T-cell (primary cell): ENCODE measurements at regions not wholly inside any gene's neighbourhood (a gene's known extent, or its start where the extent isn't known, plus 50 kb on each side); places are given as distances from the start of the nearest gene placed in this dataset.

Experiments used
- ATAC-seq, 4 experiments: fragments of 200-7000 bp in 3 of 4; fragments of 150-1000 bp in 1 of 4; cut with Tn5 transposase; replicated peaks in 1 of 4; 1 replicate in 3 of 4; 2 replicates in 1 of 4; pipeline ENCODE4 v1.10.0; 2021; ENCODE audit warnings: moderate library complexity in 3 of 4, mild to moderate bottlenecking in 2 of 4, moderate number of reproducible peaks in 1 of 4
- CTCF ChIA-PET, 2 donors: fragments of 300-600 bp; sonication (Branson Sonifier 250); formaldehyde crosslinking; loops; one replicate each; lab custom pipeline; 2022; ENCODE audit warnings: antibody characterized with exemption in 2 of 2; lab: Charles Lee
- POLR2A ChIA-PET, 2 donors: fragments of 300-600 bp; sonication (Branson Sonifier 250); formaldehyde crosslinking; loops; one replicate each; lab custom pipeline; 2022; ENCODE audit warnings: antibody characterized with exemption in 2 of 2; lab: Charles Lee
- DNase-seq, 35 experiments: peaks; one replicate each; pipeline versions ENCODE4 v3.0.0 to v3.0.0-alpha.2; 2013 to 2023
- H3K27ac ChIP-seq: one replicate; pipeline ENCODE4 v1.5.1; 2013; ENCODE audit warnings: low read length
- H3K27me3 ChIP-seq, 2 experiments: replicated peaks in 1 of 2; 1 replicate in 1 of 2; 2 replicates in 1 of 2; pipeline versions ENCODE4 v1.6.1 to v1.7.0; 2013; ENCODE audit warnings: low read length in 1 of 2, mixed read lengths in 1 of 2; ENCODE audit not compliant: control insufficient read depth in 2 of 2, insufficient read depth in 2 of 2; ENCODE audit errors: extremely low read depth in 1 of 2
- H3K36me3 ChIP-seq, 2 donors: 1 replicate in 1 of 2; 2 replicates in 1 of 2; pipeline versions ENCODE4 v1.6.1 to v1.7.0; 2013; ENCODE audit warnings: low read length in 1 of 2; ENCODE audit not compliant: control insufficient read depth in 2 of 2, insufficient read depth in 1 of 2; ENCODE audit errors: extremely low read depth in 1 of 2
- H3K4me1 ChIP-seq, 2 experiments: 1 replicate in 1 of 2; 2 replicates in 1 of 2; pipeline versions ENCODE4 v1.6.1 to v1.7.0; 2013; ENCODE audit warnings: low read length in 2 of 2, mixed read lengths in 1 of 2; ENCODE audit not compliant: insufficient read depth in 2 of 2, control insufficient read depth in 1 of 2; ENCODE audit errors: extremely low read depth in 1 of 2
- H3K4me3 ChIP-seq, 2 donors: 1 replicate in 1 of 2; 2 replicates in 1 of 2; pipeline versions ENCODE4 v1.5.1 to v1.7.0; 2013; ENCODE audit warnings: mild to moderate bottlenecking in 2 of 2, low read length in 1 of 2, moderate library complexity in 1 of 2; ENCODE audit not compliant: control insufficient read depth in 1 of 2; ENCODE audit errors: extremely low read depth in 1 of 2
- H3K9me3 ChIP-seq: 2 replicates; pipeline ENCODE4 v1.7.0; 2013
- H3K27ac Mint-ChIP-seq, 2 donors: one replicate each; pipeline ENCODE4 v1.8.0; 2020 to 2021; ENCODE audit warnings: mild to moderate bottlenecking in 2 of 2, mixed read lengths in 2 of 2
- H3K27me3 Mint-ChIP-seq, 2 donors: one replicate each; pipeline ENCODE4 v1.8.0; 2021 to 2022; ENCODE audit warnings: mixed read lengths in 2 of 2
- H3K36me3 Mint-ChIP-seq: one replicate; pipeline ENCODE4 v1.8.0; 2021; ENCODE audit warnings: mixed read lengths
- H3K4me1 Mint-ChIP-seq, 3 donors: one replicate each; pipeline ENCODE4 v1.8.0; 2020 to 2022; ENCODE audit warnings: mixed read lengths in 3 of 3, mild to moderate bottlenecking in 1 of 3
- H3K4me3 Mint-ChIP-seq, 3 donors: one replicate each; pipeline ENCODE4 v1.8.0; 2020 to 2022; ENCODE audit warnings: mild to moderate bottlenecking in 3 of 3, mixed read lengths in 3 of 3, moderate library complexity in 3 of 3
- H3K9me3 Mint-ChIP-seq, 3 donors: one replicate each; pipeline ENCODE4 v1.8.0; 2020 to 2022; ENCODE audit warnings: mixed read lengths in 3 of 3
- WGBS: methylation state at CpG from one replicate; pipeline ENCODE4 v1.1.5; 2013; ENCODE audit warnings: missing lambda C conversion rate; ENCODE audit not compliant: insufficient coverage; 5-methylcytosine and 5-hydroxymethylcytosine counted together

DNA sequence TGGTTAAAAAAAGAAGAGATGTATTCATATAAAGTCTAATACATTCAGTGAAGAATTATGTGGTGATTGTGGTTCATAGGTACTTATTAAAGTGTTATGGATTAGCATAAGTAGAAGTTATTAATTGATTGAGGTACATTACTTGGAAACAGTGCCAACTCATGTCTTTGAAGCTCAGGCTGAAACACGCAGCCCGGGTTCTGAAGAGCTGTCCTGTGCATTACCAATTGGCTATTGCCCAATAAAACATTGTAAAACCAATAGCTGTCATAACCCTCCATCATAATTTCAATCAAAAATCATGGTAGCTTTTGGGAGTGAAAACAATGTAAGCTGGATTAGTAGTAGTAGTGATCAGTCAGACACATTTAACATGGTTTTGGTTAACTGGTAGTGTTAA lies 560.1 kb downstream of the MCTP2 start:
- H3K4me3 ChIP-seq: no peak overlapping the region
- H3K36me3 ChIP-seq: no peaks in the 10 kb centered on the region
- H3K36me3 Mint-ChIP-seq: no peaks in the 10 kb centered on the region
- CTCF ChIA-PET: no interaction called here
- no peak overlapping the region for H3K27ac ChIP-seq
- no peak overlapping the region for H3K4me3 Mint-ChIP-seq
- no peak for DNase-seq
- H3K9me3 Mint-ChIP-seq: peaks cover 0 to 13% (median 8%) of the 10 kb centered on the region in 3 donors
- no peaks in the 10 kb centered on the region for H3K4me1 ChIP-seq
- H3K27ac Mint-ChIP-seq: no peak overlapping the region
- no peaks in the 10 kb centered on the region for H3K9me3 ChIP-seq
- ATAC-seq: no peak
- H3K4me1 Mint-ChIP-seq: no peaks in the 10 kb centered on the region
- POLR2A ChIA-PET: no interaction called here
- WGBS: no CpG with 5 or more reads among the region's 2 CpGs
- no peaks in the 10 kb centered on the region for H3K27me3 Mint-ChIP-seq
- no peaks in the 10 kb centered on the region for H3K27me3 ChIP-seq

DNA sequence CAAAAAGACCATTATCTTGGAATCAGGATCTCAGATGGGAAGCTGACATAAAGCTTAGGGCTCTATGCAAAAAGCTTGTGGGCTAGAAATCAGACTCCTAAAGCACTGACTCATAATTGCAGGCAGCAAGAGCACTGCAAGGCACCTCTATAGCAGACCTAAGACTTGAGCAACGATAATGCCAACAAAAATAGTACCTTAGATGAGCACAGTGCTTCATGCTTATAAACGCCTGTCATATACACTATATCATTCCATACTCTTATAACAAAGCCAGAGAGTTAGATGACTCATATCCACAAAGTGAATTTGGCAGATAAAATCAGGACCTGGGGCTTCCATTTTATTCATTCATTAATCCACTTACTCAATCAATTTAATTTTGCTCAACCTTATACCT lies 560.8 kb downstream of the MCTP2 start:
- H3K36me3 ChIP-seq: no peaks in the 10 kb centered on the region
- no peaks in the 10 kb centered on the region for H3K9me3 ChIP-seq
- no peak for ATAC-seq
- no peaks in the 10 kb centered on the region for H3K36me3 Mint-ChIP-seq
- H3K4me3 ChIP-seq: no peak overlapping the region
- no peak overlapping the region for H3K27ac ChIP-seq
- H3K4me1 Mint-ChIP-seq: no peaks in the 10 kb centered on the region
- CTCF ChIA-PET: no interaction called here
- H3K4me1 ChIP-seq: no peaks in the 10 kb centered on the region
- H3K27me3 ChIP-seq: no peaks in the 10 kb centered on the region
- H3K27ac Mint-ChIP-seq: no peak overlapping the region
- H3K9me3 Mint-ChIP-seq: peaks cover 2 to 11% (median 10%) of the 10 kb centered on the region in 3 donors
- no peak overlapping the region for H3K4me3 Mint-ChIP-seq
- 64% methylated on average over 2 of the region's 2 CpGs for WGBS
- no peak for DNase-seq
- POLR2A ChIA-PET: no interaction called here
- H3K27me3 Mint-ChIP-seq: no peaks in the 10 kb centered on the region

DNA sequence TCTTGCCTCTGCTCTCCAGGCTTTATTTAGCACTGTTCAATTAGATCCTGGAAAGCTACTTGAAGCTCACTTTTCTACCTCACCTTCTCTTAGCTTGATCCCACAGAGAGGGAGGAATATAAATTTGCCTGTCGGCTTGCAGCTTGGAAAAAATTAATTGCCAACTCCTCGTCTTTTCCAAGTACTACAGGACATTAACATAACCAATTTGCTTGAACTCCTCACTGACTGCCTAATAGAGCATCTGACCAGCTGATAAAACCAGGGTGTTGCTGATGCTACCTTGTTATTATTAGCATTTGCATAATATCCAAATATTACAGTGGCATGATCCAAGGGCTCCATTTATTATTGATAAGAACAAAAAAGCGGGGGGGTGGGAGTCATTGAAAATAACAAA lies 561.8 kb downstream of the MCTP2 start:
- Mint-ChIP-seq H3K4me1 (no peaks in the 10 kb centered on the region), H3K27me3 (no peaks in the 10 kb centered on the region), H3K27ac (no peak overlapping the region), H3K36me3 (no peaks in the 10 kb centered on the region), H3K4me3 (no peak overlapping the region), H3K9me3 (peaks cover 2 to 18% (median 13%) of the 10 kb centered on the region in 3 donors)
- DNase-seq: no peak
- ATAC-seq: no peak
- WGBS: no CpG with 5 or more reads among the region's 3 CpGs
- CTCF ChIA-PET: no interaction called here
- H3K4me1 ChIP-seq: no peaks in the 10 kb centered on the region
- POLR2A ChIA-PET: no interaction called here
- no peaks in the 10 kb centered on the region for H3K36me3 ChIP-seq
- no peaks in the 10 kb centered on the region for H3K9me3 ChIP-seq
- H3K4me3 ChIP-seq: no peak overlapping the region
- no peaks in the 10 kb centered on the region for H3K27me3 ChIP-seq
- no peak overlapping the region for H3K27ac ChIP-seq

DNA sequence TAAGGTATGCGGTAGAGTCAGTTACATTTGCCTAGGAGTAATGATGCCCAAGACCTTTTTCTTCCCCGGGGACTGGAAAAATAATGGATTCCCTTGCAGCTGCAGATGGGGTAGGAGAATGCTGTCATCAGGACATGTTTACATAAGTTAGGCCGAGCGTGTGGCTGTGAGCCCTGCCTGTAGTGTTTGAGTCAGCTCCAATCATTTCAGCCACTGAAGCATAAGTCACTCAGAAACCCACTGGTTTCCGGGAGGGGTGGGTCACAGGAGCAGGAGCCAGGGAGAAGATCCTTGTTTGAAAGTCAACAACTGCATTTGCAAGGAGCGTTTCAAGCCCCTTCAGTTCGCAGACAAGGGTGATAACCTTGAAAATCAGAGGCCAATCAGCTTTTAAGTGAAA lies 562.3 kb downstream of the MCTP2 start:
- 91% methylated on average over 4 of the region's 7 CpGs for WGBS
- Histone ChIP-seq H3K4me1 (no peaks in the 10 kb centered on the region), H3K4me3 (no peak overlapping the region), H3K9me3 (no peaks in the 10 kb centered on the region), H3K27ac (no peak overlapping the region), H3K27me3 (no peaks in the 10 kb centered on the region), H3K36me3 (no peaks in the 10 kb centered on the region)
- ATAC-seq: no peak
- H3K27ac Mint-ChIP-seq: no peak overlapping the region
- ChIA-PET POLR2A (no interaction called here), CTCF (no interaction called here)
- no peaks in the 10 kb centered on the region for H3K4me1 Mint-ChIP-seq
- no peaks in the 10 kb centered on the region for H3K27me3 Mint-ChIP-seq
- no peaks in the 10 kb centered on the region for H3K36me3 Mint-ChIP-seq
- H3K4me3 Mint-ChIP-seq: no peak overlapping the region
- H3K9me3 Mint-ChIP-seq: peaks cover 2 to 14% (median 13%) of the 10 kb centered on the region in 3 donors
- DNase-seq: no peak

DNA sequence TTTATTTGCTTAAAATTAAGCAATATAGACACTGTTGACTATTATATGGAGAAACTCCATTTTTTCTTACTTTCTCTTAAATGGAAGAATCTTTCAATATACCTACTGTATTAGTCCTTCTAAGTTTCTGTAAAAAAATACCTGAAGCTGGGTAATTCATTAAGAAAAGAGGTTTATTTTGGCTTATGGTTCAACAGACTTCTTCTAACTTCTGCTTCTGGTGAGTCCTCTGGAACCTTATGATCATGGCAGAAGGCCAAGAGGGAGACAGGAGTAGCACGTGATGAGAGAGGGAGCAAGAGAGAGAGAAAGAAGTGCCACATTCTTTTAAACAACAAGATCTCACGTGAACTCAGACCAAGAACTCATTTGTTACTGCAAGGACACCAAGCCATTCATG lies 573.3 kb downstream of the MCTP2 start:
- DNase-seq (no peak), ATAC-seq (no peak)
- Histone ChIP-seq H3K9me3 (no peaks in the 10 kb centered on the region), H3K27ac (no peak overlapping the region), H3K27me3 (no peaks in the 10 kb centered on the region), H3K36me3 (no peaks in the 10 kb centered on the region), H3K4me3 (no peak overlapping the region), H3K4me1 (no peaks in the 10 kb centered on the region)
- H3K4me3 Mint-ChIP-seq: no peak overlapping the region
- ChIA-PET CTCF (no interaction called here), POLR2A (no interaction called here)
- 40% methylated on average over 1 of the region's 2 CpGs for WGBS
- peaks cover 9 to 15% (median 12%) of the 10 kb centered on the region in 3 donors for H3K9me3 Mint-ChIP-seq
- H3K27me3 Mint-ChIP-seq: peaks cover 3 to 8% of the 10 kb centered on the region in 2 donors
- H3K27ac Mint-ChIP-seq: no peak overlapping the region
- H3K4me1 Mint-ChIP-seq: no peaks in the 10 kb centered on the region
- H3K36me3 Mint-ChIP-seq: no peaks in the 10 kb centered on the region

DNA sequence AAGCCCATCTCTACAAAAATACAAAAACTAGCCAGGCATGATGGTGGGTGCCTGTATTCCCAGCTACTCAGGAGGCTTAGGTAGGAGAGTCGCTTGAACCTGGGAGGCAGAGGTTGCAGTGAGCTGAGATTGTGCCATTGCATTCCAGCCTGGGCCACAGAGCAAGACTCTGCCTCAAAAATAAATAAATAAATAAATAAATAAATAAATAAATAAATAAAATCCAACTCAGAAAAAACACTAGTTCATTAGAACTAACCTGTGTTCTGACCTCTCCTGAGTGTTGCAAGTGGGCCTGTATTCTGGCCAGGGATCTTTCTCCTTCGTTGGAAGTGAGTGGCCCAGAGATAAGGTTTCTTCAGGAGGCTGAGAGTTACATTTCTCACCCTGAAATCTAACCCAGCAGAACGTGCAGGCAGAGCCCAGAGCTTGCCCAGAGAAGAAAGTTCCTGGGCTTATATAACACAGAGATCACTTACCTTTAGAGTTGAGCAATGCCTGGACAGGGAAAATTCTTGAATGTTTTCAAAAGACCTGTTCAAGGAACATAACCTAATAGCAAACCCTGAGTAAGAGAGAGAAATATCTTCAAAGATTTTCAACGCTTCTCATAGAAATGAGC lies 583.9 kb downstream of the MCTP2 start:
- Histone ChIP-seq H3K27ac (no peak overlapping the region), H3K27me3 (no peaks in the 10 kb centered on the region), H3K4me1 (no peaks in the 10 kb centered on the region), H3K9me3 (no peaks in the 10 kb centered on the region), H3K36me3 (no peaks in the 10 kb centered on the region), H3K4me3 (no peak overlapping the region)
- no peak overlapping the region for H3K4me3 Mint-ChIP-seq
- no peaks in the 10 kb centered on the region for H3K36me3 Mint-ChIP-seq
- ChIA-PET POLR2A (no interaction called here), CTCF (no interaction called here)
- H3K27ac Mint-ChIP-seq: no peak overlapping the region
- no peaks in the 10 kb centered on the region for H3K4me1 Mint-ChIP-seq
- no CpG with 5 or more reads among the region's 4 CpGs for WGBS
- no peaks in the 10 kb centered on the region for H3K9me3 Mint-ChIP-seq
- H3K27me3 Mint-ChIP-seq: peaks cover 0 to 3% of the 10 kb centered on the region in 2 donors
- DNase-seq (no peak), ATAC-seq (no peak)

DNA sequence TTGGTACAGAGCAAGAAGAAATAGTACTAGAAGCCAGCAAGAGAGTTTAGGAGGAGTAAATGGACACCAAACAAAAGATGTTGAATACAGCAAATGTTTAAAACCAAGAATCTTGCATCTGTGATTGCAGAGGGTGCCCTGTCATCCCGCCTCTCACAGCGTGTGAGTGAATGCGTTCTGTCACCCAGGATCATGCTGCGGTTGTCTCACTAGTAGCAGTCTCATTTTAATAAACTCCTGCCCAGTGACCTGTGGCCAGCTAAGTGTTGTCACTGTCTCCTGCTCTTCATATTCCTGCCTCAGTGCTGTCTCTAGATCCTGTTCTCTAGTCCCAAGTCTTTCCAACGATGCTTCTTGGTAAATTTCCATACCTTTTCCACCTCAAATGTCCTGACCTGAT lies 584.6 kb downstream of the MCTP2 start:
- no peak overlapping the region for H3K27ac ChIP-seq
- POLR2A ChIA-PET: no interaction called here
- DNase-seq (no peak), ATAC-seq (no peak)
- WGBS: 100% methylated on average over 4 of the region's 5 CpGs
- CTCF ChIA-PET: no interaction called here
- H3K4me3 ChIP-seq: no peak overlapping the region
- no peaks in the 10 kb centered on the region for H3K9me3 Mint-ChIP-seq
- H3K36me3 ChIP-seq: no peaks in the 10 kb centered on the region
- no peaks in the 10 kb centered on the region for H3K4me1 ChIP-seq
- H3K27me3 ChIP-seq: no peaks in the 10 kb centered on the region
- H3K4me3 Mint-ChIP-seq: no peak overlapping the region
- peaks cover 0 to 2% of the 10 kb centered on the region in 2 donors for H3K27me3 Mint-ChIP-seq
- H3K4me1 Mint-ChIP-seq: no peaks in the 10 kb centered on the region
- no peaks in the 10 kb centered on the region for H3K36me3 Mint-ChIP-seq
- no peaks in the 10 kb centered on the region for H3K9me3 ChIP-seq
- no peak overlapping the region for H3K27ac Mint-ChIP-seq
